Glutamatergic neuron (in vitro differentiated cells): ENCODE measurements at regions not wholly inside any gene's neighbourhood (a gene's known extent, or its start where the extent isn't known, plus 50 kb on each side); places are given as distances from the start of the nearest gene placed in this dataset.
"Not testable (repeated sequence)": the region's sequence is repeated elsewhere in the genome, so short reads cannot be mapped to it uniquely, and the experiment has no call there.

Experiments used
- DNase-seq: peaks from one replicate; pipeline ENCODE4 v3.0.0; 2022
- H3K27ac Mint-ChIP-seq: one replicate; pipeline ENCODE4 v1.8.0; 2020; ENCODE audit warnings: mild to moderate bottlenecking, mixed read lengths, inconsistent platforms; ENCODE audit not compliant: unreplicated experiment
- H3K27me3 Mint-ChIP-seq: one replicate; pipeline ENCODE4 v1.8.0; 2020; ENCODE audit warnings: mild to moderate bottlenecking, moderate library complexity, mixed read lengths, inconsistent platforms; ENCODE audit not compliant: unreplicated experiment
- H3K36me3 Mint-ChIP-seq: one replicate; pipeline ENCODE4 v1.8.0; 2020; ENCODE audit warnings: mild to moderate bottlenecking, mixed read lengths, inconsistent platforms; ENCODE audit not compliant: unreplicated experiment
- H3K4me1 Mint-ChIP-seq: one replicate; pipeline ENCODE4 v1.8.0; 2020; ENCODE audit warnings: mild to moderate bottlenecking, low read depth, mixed read lengths, inconsistent platforms; ENCODE audit not compliant: unreplicated experiment
- H3K4me3 Mint-ChIP-seq: one replicate; pipeline ENCODE4 v1.8.0; 2020; ENCODE audit warnings: mild to moderate bottlenecking, mixed read lengths, inconsistent platforms; ENCODE audit not compliant: unreplicated experiment
- H3K9me3 Mint-ChIP-seq: one replicate; pipeline ENCODE4 v1.8.0; 2020; ENCODE audit warnings: mild to moderate bottlenecking, moderate library complexity, mixed read lengths, inconsistent platforms; ENCODE audit not compliant: unreplicated experiment
- TF ChIP-seq, protein P1 (sequence below): fragments of 200-600 bp; sonication (generic); IDR thresholded peaks from one replicate; pipeline ENCODE4 v1.5.0; 2021; ENCODE audit not compliant: partially characterized antibody, unreplicated experiment

DNA sequence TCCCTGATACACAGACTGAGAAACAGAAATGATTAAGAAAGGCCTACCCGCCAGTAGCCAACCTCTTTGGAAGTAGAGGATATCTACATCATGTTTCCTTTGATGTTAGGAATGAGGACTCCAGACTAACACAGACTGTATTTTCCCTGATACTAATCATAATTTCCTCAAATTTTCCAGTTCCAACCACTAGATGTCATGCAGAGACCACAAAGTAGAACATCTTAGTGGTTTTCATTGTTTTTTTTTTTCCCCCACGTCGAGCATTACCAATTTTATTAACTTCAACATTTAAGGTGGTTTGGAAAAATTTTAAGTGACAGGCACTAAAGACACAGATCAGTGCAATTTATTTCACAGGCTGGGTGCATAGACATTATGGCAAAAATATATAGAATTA lies 303.6 kb downstream of the ANKRD30BL start:
- TF ChIP-seq, protein P1, sequence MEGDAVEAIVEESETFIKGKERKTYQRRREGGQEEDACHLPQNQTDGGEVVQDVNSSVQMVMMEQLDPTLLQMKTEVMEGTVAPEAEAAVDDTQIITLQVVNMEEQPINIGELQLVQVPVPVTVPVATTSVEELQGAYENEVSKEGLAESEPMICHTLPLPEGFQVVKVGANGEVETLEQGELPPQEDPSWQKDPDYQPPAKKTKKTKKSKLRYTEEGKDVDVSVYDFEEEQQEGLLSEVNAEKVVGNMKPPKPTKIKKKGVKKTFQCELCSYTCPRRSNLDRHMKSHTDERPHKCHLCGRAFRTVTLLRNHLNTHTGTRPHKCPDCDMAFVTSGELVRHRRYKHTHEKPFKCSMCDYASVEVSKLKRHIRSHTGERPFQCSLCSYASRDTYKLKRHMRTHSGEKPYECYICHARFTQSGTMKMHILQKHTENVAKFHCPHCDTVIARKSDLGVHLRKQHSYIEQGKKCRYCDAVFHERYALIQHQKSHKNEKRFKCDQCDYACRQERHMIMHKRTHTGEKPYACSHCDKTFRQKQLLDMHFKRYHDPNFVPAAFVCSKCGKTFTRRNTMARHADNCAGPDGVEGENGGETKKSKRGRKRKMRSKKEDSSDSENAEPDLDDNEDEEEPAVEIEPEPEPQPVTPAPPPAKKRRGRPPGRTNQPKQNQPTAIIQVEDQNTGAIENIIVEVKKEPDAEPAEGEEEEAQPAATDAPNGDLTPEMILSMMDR = peak; percentile 30
- H3K9me3 Mint-ChIP-seq, H3K27ac Mint-ChIP-seq, H3K36me3 Mint-ChIP-seq, DNase-seq, H3K4me1 Mint-ChIP-seq, H3K4me3 Mint-ChIP-seq, H3K27me3 Mint-ChIP-seq: not testable (repeated sequence)
